Skin of body (tissue), 1 donor: ENCODE measurements at regions not wholly inside any gene's neighbourhood (a gene's known extent, or its start where the extent isn't known, plus 50 kb on each side); places are given as distances from the start of the nearest gene placed in this dataset.
"Not testable (repeated sequence)": the region's sequence is repeated elsewhere in the genome, so short reads cannot be mapped to it uniquely, and the experiment has no call there.

Experiments
- DNase-seq: peaks from one replicate; lab custom pipeline; 2025; lab: John Stamatoyannopoulos, UW

GRCh38 chr13:44711706-44712105, 135.6 kb upstream of the TSC22D1 start:
- no peak for DNase-seq

GRCh38 chr13:44710576-44710975, 134.4 kb upstream of the TSC22D1 start:
- no peak for DNase-seq

- not testable (repeated sequence) for DNase-seq
Measured at GRCh38 chr13:44704811-44705210, 128.7 kb upstream of the TSC22D1 start.

GRCh38 chr13:44703371-44703770, 127.2 kb upstream of the TSC22D1 start:
- DNase-seq = no peak

- DNase-seq = no peak
Measured at GRCh38 chr13:44698066-44698465, 121.9 kb upstream of the TSC22D1 start.

GRCh38 chr13:44697058-44697457, 120.9 kb upstream of the TSC22D1 start:
- no peak for DNase-seq

GRCh38 chr13:44695520-44695919, 119.4 kb upstream of the TSC22D1 start:
- no peak for DNase-seq

GRCh38 chr13:44694842-44695241, 118.7 kb upstream of the TSC22D1 start:
- DNase-seq = no peak

- no peak for DNase-seq
Measured at GRCh38 chr13:44694291-44694690, 118.2 kb upstream of the TSC22D1 start.

GRCh38 chr13:44693156-44693764, 117.1 kb upstream of the TSC22D1 start:
- DNase-seq = no peak

- DNase-seq = no peak
Measured at GRCh38 chr13:44692173-44692713, 116.1 kb upstream of the TSC22D1 start.

- no peak for DNase-seq
Measured at GRCh38 chr13:44690376-44690775, 114.2 kb upstream of the TSC22D1 start.

- DNase-seq = no peak
Measured at GRCh38 chr13:44688652-44689051, 112.5 kb upstream of the TSC22D1 start.

- no peak for DNase-seq
Measured at GRCh38 chr13:44686531-44686934, 110.4 kb upstream of the TSC22D1 start.

GRCh38 chr13:44685641-44686040, 109.5 kb upstream of the TSC22D1 start:
- no peak for DNase-seq

- DNase-seq = not testable (repeated sequence)
Measured at GRCh38 chr13:44682416-44682815, 106.3 kb upstream of the TSC22D1 start.

- no peak for DNase-seq
Measured at GRCh38 chr13:44680746-44681355, 104.7 kb upstream of the TSC22D1 start.

GRCh38 chr13:44679597-44679996, 103.5 kb upstream of the TSC22D1 start:
- DNase-seq = no peak

- DNase-seq = no peak
Measured at GRCh38 chr13:44678197-44678596, 102.1 kb upstream of the TSC22D1 start.

GRCh38 chr13:44676534-44676933, 100.4 kb upstream of the TSC22D1 start:
- DNase-seq = no peak

- no peak for DNase-seq
Measured at GRCh38 chr13:44669534-44669933, 93.4 kb upstream of the TSC22D1 start.

- DNase-seq = no peak
Measured at GRCh38 chr13:44668688-44669087, 92.6 kb upstream of the TSC22D1 start.

GRCh38 chr13:44667943-44668342, 91.8 kb upstream of the TSC22D1 start:
- no peak for DNase-seq
